ENCODE measurements at regions not wholly inside any gene's neighbourhood (a gene's known extent, or its start where the extent isn't known, plus 50 kb on each side); places are given as distances from the start of the nearest gene placed in this dataset.

GRCh38 chr7:138374119-138374693 lies 85.9 kb upstream of the TRIM24 start:
- TF ChIP-seq EZH2 (IDR thresholded peaks at IDR 0.05; ENCODE audit: borderline replicate concordance, control insufficient read depth, low read depth, low read length) (no peak), EP300 (IDR thresholded peaks at IDR 0.05; ENCODE audit: borderline replicate concordance in 1 of 2, control insufficient read depth in 1 of 2, low read depth in 2 of 2, low read length in 2 of 2) (no peak), MXI1 (IDR thresholded peaks at IDR 0.05; ENCODE audit: low read depth, low read length) (no peak), SIX5 (IDR thresholded peaks at IDR 0.05; ENCODE audit: low read depth, low read length, severe bottlenecking) (no peak), NR2F1 (conservative IDR thresholded peaks at IDR 0.05) (no peak), SREBF1 (IDR thresholded peaks at IDR 0.05; ENCODE audit: low read length) (no peak), POLR2AphosphoS5 (IDR thresholded peaks at IDR 0.05; ENCODE audit: low read length) (no peak)
- TF ChIP-seq, protein P1, sequence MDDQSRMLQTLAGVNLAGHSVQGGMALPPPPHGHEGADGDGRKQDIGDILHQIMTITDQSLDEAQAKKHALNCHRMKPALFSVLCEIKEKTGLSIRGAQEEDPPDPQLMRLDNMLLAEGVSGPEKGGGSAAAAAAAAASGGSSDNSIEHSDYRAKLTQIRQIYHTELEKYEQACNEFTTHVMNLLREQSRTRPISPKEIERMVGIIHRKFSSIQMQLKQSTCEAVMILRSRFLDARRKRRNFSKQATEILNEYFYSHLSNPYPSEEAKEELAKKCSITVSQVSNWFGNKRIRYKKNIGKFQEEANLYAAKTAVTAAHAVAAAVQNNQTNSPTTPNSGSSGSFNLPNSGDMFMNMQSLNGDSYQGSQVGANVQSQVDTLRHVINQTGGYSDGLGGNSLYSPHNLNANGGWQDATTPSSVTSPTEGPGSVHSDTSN (IDR thresholded peaks at IDR 0.05; ENCODE audit: insufficient replicate concordance, low read depth, low read length) = no peak
- TF ChIP-seq, protein P2, sequence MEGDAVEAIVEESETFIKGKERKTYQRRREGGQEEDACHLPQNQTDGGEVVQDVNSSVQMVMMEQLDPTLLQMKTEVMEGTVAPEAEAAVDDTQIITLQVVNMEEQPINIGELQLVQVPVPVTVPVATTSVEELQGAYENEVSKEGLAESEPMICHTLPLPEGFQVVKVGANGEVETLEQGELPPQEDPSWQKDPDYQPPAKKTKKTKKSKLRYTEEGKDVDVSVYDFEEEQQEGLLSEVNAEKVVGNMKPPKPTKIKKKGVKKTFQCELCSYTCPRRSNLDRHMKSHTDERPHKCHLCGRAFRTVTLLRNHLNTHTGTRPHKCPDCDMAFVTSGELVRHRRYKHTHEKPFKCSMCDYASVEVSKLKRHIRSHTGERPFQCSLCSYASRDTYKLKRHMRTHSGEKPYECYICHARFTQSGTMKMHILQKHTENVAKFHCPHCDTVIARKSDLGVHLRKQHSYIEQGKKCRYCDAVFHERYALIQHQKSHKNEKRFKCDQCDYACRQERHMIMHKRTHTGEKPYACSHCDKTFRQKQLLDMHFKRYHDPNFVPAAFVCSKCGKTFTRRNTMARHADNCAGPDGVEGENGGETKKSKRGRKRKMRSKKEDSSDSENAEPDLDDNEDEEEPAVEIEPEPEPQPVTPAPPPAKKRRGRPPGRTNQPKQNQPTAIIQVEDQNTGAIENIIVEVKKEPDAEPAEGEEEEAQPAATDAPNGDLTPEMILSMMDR (IDR thresholded peaks at IDR 0.05 in 2 of 3, conservative IDR thresholded peaks at IDR 0.05 in 1 of 3; ENCODE audit: control insufficient read depth in 2 of 3, extremely low read depth in 1 of 3, insufficient read depth in 1 of 3, low read depth in 3 of 3, low read length in 3 of 3) = no peak
